GM04503 (cell line): ENCODE measurements at regions not wholly inside any gene's neighbourhood (a gene's known extent, or its start where the extent isn't known, plus 50 kb on each side); places are given as distances from the start of the nearest gene placed in this dataset.

Source experiments
- DNase-seq: peaks from one replicate; pipeline ENCODE4 v3.0.0-alpha.2; 2012; ENCODE audit warnings: low read depth

- no peak for DNase-seq
Measured at GRCh38 chr6:88236612-88237360, 70.6 kb upstream of the CNR1 start.

DNA sequence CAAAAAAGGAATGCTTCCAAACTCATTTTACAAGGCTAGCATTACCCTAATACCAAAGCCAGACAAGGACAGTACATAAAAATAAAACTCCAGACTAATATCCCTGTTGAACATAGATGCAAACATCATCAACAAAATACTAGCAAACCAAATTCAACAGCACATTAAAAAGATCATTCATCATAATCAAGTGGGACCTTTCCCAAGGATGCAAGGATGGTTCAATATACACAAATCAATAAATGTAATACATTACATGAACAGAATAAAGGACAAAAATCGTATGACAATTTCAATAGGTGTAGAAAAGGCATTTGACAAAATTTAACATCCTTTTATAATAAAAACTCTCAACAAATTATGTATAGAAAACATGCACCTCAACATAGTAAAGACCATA, 66.6 kb upstream of the CNR1 start:
- no peak for DNase-seq

GRCh38 chr6:88223298-88223697, 57.2 kb upstream of the CNR1 start:
- no peak for DNase-seq

GRCh38 chr6:88220493-88220892, 54.3 kb upstream of the CNR1 start:
- no peak for DNase-seq

GRCh38 chr6:88216182-88216581, 50.0 kb upstream of the CNR1 start:
- no peak for DNase-seq
